Prostate gland (tissue), 2 donors: ENCODE measurements at regions not wholly inside any gene's neighbourhood (a gene's known extent, or its start where the extent isn't known, plus 50 kb on each side); places are given as distances from the start of the nearest gene placed in this dataset.

ENCODE experiments used
- DNase-seq: peaks from one replicate; pipeline ENCODE4 v3.0.0-alpha.2; 2019; ENCODE audit warnings: low spot score
- H3K27ac ChIP-seq, 2 donors: fragments of 200-600 bp; sonication (generic); 2 replicates each; pipeline ENCODE4 v1.5.1; 2017 to 2019
- H3K27me3 ChIP-seq: fragments of 200-600 bp; sonication (generic); replicated peaks from 2 replicates; pipeline ENCODE4 v1.5.1; 2019; ENCODE audit not compliant: insufficient read depth
- H3K36me3 ChIP-seq, 2 donors: fragments of 200-600 bp; sonication (generic); 1 replicate in 1 of 2; 2 replicates in 1 of 2; pipeline versions ENCODE4 v1.5.1 to v1.8.1; 2017 to 2019
- H3K4me1 ChIP-seq: fragments of 200-600 bp; sonication (generic); replicated peaks from 2 replicates; pipeline ENCODE4 v1.5.1; 2019
- H3K4me3 ChIP-seq, 2 donors: fragments of 200-600 bp; sonication (generic); 2 replicates each; pipeline ENCODE4 v1.5.1; 2017 to 2019
- H3K9me3 ChIP-seq: fragments of 200-600 bp; sonication (generic); 2 replicates; pipeline ENCODE4 v1.5.1; 2017
- CTCF ChIP-seq, 4 experiments: fragments of 200-600 bp in 2 of 4; fragments of 450-650 bp in 2 of 4; sonication (generic) in 2 of 4; IDR thresholded peaks; 1 replicate in 3 of 4; 2 replicates in 1 of 4; pipeline ENCODE4 v1.5.1; 2016 to 2019; ENCODE audit warnings: antibody characterized with exemption in 4 of 4, mild to moderate bottlenecking in 2 of 4, moderate library complexity in 2 of 4
- POLR2A ChIP-seq: fragments of 450-650 bp; IDR thresholded peaks from one replicate; pipeline ENCODE4 v1.6.1; 2016; ENCODE audit warnings: antibody characterized with exemption, mild to moderate bottlenecking
- POLR2AphosphoS5 ChIP-seq: sonication (generic); formaldehyde crosslinking; IDR thresholded peaks from one replicate; pipeline ENCODE4 v1.6.1; 2017; ENCODE audit warnings: antibody characterized with exemption
- WGBS: methylation state at CpG from one replicate; pipeline ENCODE4 v1.1.5; 2018; 5-methylcytosine and 5-hydroxymethylcytosine counted together
- intact Hi-C: fragments of 100-400 bp; cut with DNase I; formaldehyde crosslinking; loops from one replicate; pipeline ENCODE4 v1.14.2; 2022

- no peak for TF ChIP-seq CTCF (IDR thresholded peaks at IDR 0.05)
- TF ChIP-seq POLR2A = no peak
- TF ChIP-seq POLR2AphosphoS5 = no peak
- no peak overlapping the region for H3K4me3 ChIP-seq
- no peak overlapping the region for H3K27ac ChIP-seq
- H3K27me3 ChIP-seq = no peaks in the 10 kb centered on the region
- DNase-seq = no peak
- no peaks in the 10 kb centered on the region for H3K9me3 ChIP-seq
- intact Hi-C loops = no loop called here
- H3K36me3 ChIP-seq = no peaks in the 10 kb centered on the region
- no peaks in the 10 kb centered on the region for H3K4me1 ChIP-seq
- WGBS = 67% methylated on average over 2 of the region's 2 CpGs
Observed at GRCh38 chr12:74129702-74130101, 407.9 kb upstream of the ATXN7L3B start.

GRCh38 chr12:74144396-74144795, 393.2 kb upstream of the ATXN7L3B start:
- intact Hi-C loops = no loop called here
- no peak for DNase-seq
- no peaks in the 10 kb centered on the region for H3K27me3 ChIP-seq
- no peaks in the 10 kb centered on the region for H3K9me3 ChIP-seq
- no peak for TF ChIP-seq POLR2AphosphoS5
- TF ChIP-seq CTCF (IDR thresholded peaks at IDR 0.05) = no peak
- TF ChIP-seq POLR2A = no peak
- WGBS = 95% methylated on average over 4 of the region's 4 CpGs
- H3K36me3 ChIP-seq = no peaks in the 10 kb centered on the region
- no peak overlapping the region for H3K4me3 ChIP-seq
- H3K4me1 ChIP-seq = no peaks in the 10 kb centered on the region
- H3K27ac ChIP-seq = no peak overlapping the region

- 72% methylated on average over 1 of the region's 1 CpG for WGBS
- intact Hi-C loops = no loop called here
- Histone ChIP-seq H3K36me3 (no peaks in the 10 kb centered on the region), H3K9me3 (no peaks in the 10 kb centered on the region), H3K4me1 (no peaks in the 10 kb centered on the region), H3K27me3 (no peaks in the 10 kb centered on the region), H3K27ac (no peak overlapping the region), H3K4me3 (no peak overlapping the region)
- TF ChIP-seq POLR2A (no peak), POLR2AphosphoS5 (no peak), CTCF (IDR thresholded peaks at IDR 0.05) (no peak)
- no peak for DNase-seq
Observed at GRCh38 chr12:74145328-74145727, 392.3 kb upstream of the ATXN7L3B start.

GRCh38 chr12:74148849-74149248, 388.8 kb upstream of the ATXN7L3B start:
- no peak for TF ChIP-seq POLR2A
- TF ChIP-seq CTCF (IDR thresholded peaks at IDR 0.05) = no peak
- no peak for TF ChIP-seq POLR2AphosphoS5
- intact Hi-C loops = no loop called here

GRCh38 chr12:74152370-74152769, 385.3 kb upstream of the ATXN7L3B start:
- intact Hi-C loops = no loop called here
- 28% methylated on average over 2 of the region's 2 CpGs for WGBS
- DNase-seq = no peak
- Histone ChIP-seq H3K27me3 (no peaks in the 10 kb centered on the region), H3K36me3 (no peaks in the 10 kb centered on the region), H3K9me3 (no peaks in the 10 kb centered on the region), H3K27ac (no peak overlapping the region), H3K4me1 (no peaks in the 10 kb centered on the region), H3K4me3 (no peak overlapping the region)
- TF ChIP-seq POLR2AphosphoS5 (no peak), CTCF (IDR thresholded peaks at IDR 0.05) (no peak), POLR2A (no peak)

More at GRCh38 chr12:74148849-74149248, 388.8 kb upstream of the ATXN7L3B start:
- WGBS = 74% methylated on average over 2 of the region's 2 CpGs
- H3K27me3 ChIP-seq = no peaks in the 10 kb centered on the region
- no peaks in the 10 kb centered on the region for H3K36me3 ChIP-seq
- no peaks in the 10 kb centered on the region for H3K9me3 ChIP-seq
- H3K4me1 ChIP-seq = no peaks in the 10 kb centered on the region
- no peak overlapping the region for H3K27ac ChIP-seq
- DNase-seq = no peak
- no peak overlapping the region for H3K4me3 ChIP-seq
